ENCODE measurements at regions not wholly inside any gene's neighbourhood (a gene's known extent, or its start where the extent isn't known, plus 50 kb on each side); places are given as distances from the start of the nearest gene placed in this dataset.
"Not testable (repeated sequence)": the region's sequence is repeated elsewhere in the genome, so short reads cannot be mapped to it uniquely, and the experiment has no call there.

- DNase-seq: no peak
- peaks cover 17% of the 10 kb centered on the region for H3K9me3 Mint-ChIP-seq
- H3K27me3 Mint-ChIP-seq (ENCODE audit: low read depth): no peaks in the 10 kb centered on the region
- H3K4me1 Mint-ChIP-seq (ENCODE audit: low read depth): peaks cover 39% of the 10 kb centered on the region
- H3K36me3 Mint-ChIP-seq (ENCODE audit: low read depth): peaks cover 4% of the 10 kb centered on the region
- H3K27ac Mint-ChIP-seq: no peak overlapping the region
- intact Hi-C loops (cut with micrococcal nuclease): no loop called here
- no peak overlapping the region for H3K4me3 Mint-ChIP-seq
- CTCF ChIA-PET: no interaction called here
Measured at GRCh38 chr6:25150031-25150430, 129.1 kb upstream of the CARMIL1 start.

- H3K4me3 Mint-ChIP-seq: no peak overlapping the region
- H3K27ac Mint-ChIP-seq: no peak overlapping the region
- intact Hi-C loops (cut with micrococcal nuclease): no loop called here
- peaks cover 17% of the 10 kb centered on the region for H3K9me3 Mint-ChIP-seq
- CTCF ChIA-PET: no interaction called here
- DNase-seq: no peak
- no peaks in the 10 kb centered on the region for H3K27me3 Mint-ChIP-seq (ENCODE audit: low read depth)
- H3K36me3 Mint-ChIP-seq (ENCODE audit: low read depth): peaks cover 4% of the 10 kb centered on the region
- H3K4me1 Mint-ChIP-seq (ENCODE audit: low read depth): peaks cover 39% of the 10 kb centered on the region
Measured at GRCh38 chr6:25150863-25151262, 128.3 kb upstream of the CARMIL1 start.

- CTCF ChIA-PET: no interaction called here
- H3K36me3 Mint-ChIP-seq (ENCODE audit: low read depth): peaks cover 4% of the 10 kb centered on the region
- intact Hi-C loops (cut with micrococcal nuclease): no loop called here
- H3K4me3 Mint-ChIP-seq: no peak overlapping the region
- H3K9me3 Mint-ChIP-seq: peaks cover 19% of the 10 kb centered on the region
- H3K27ac Mint-ChIP-seq: no peak overlapping the region
- no peaks in the 10 kb centered on the region for H3K27me3 Mint-ChIP-seq (ENCODE audit: low read depth)
- peaks cover 22% of the 10 kb centered on the region for H3K4me1 Mint-ChIP-seq (ENCODE audit: low read depth)
- DNase-seq: no peak
Measured at GRCh38 chr6:25153079-25153478, 126.1 kb upstream of the CARMIL1 start.

GRCh38 chr6:25154034-25154596 is 125.1 kb upstream of the CARMIL1 start:
- intact Hi-C loops (cut with micrococcal nuclease): no loop called here
- H3K4me1 Mint-ChIP-seq (ENCODE audit: low read depth): peaks cover 18% of the 10 kb centered on the region
- H3K4me3 Mint-ChIP-seq: no peak overlapping the region
- no peak for DNase-seq
- CTCF ChIA-PET: no interaction called here
- no peak overlapping the region for H3K27ac Mint-ChIP-seq
- H3K27me3 Mint-ChIP-seq (ENCODE audit: low read depth): no peaks in the 10 kb centered on the region
- peaks cover 21% of the 10 kb centered on the region for H3K9me3 Mint-ChIP-seq
- peaks cover 4% of the 10 kb centered on the region for H3K36me3 Mint-ChIP-seq (ENCODE audit: low read depth)

GRCh38 chr6:25155211-25155610 is 124.0 kb upstream of the CARMIL1 start:
- H3K4me1 Mint-ChIP-seq (ENCODE audit: low read depth): peaks cover 16% of the 10 kb centered on the region
- no peaks in the 10 kb centered on the region for H3K27me3 Mint-ChIP-seq (ENCODE audit: low read depth)
- H3K9me3 Mint-ChIP-seq: peaks cover 18% of the 10 kb centered on the region
- H3K4me3 Mint-ChIP-seq: no peak overlapping the region
- no peak overlapping the region for H3K27ac Mint-ChIP-seq
- CTCF ChIA-PET: no interaction called here
- H3K36me3 Mint-ChIP-seq (ENCODE audit: low read depth): peaks cover 2% of the 10 kb centered on the region
- intact Hi-C loops (cut with micrococcal nuclease): no loop called here
- no peak for DNase-seq

GRCh38 chr6:25156123-25156522 is 123.1 kb upstream of the CARMIL1 start:
- CTCF ChIA-PET: interaction anchor here (0.6 kb wide), 1 partner anchor 18 kb away, joined by 3 read pairs; no protein-coding TSS in a partner anchor
- peaks cover 14% of the 10 kb centered on the region for H3K4me1 Mint-ChIP-seq (ENCODE audit: low read depth)
- peaks cover 2% of the 10 kb centered on the region for H3K36me3 Mint-ChIP-seq (ENCODE audit: low read depth)
- no peak overlapping the region for H3K27ac Mint-ChIP-seq
- no peak overlapping the region for H3K4me3 Mint-ChIP-seq
- no peak for DNase-seq
- H3K27me3 Mint-ChIP-seq (ENCODE audit: low read depth): peaks cover under 1% of the 10 kb centered on the region
- peaks cover 20% of the 10 kb centered on the region for H3K9me3 Mint-ChIP-seq
- intact Hi-C loops (cut with micrococcal nuclease): no loop called here

- H3K4me1 Mint-ChIP-seq (ENCODE audit: low read depth): peaks cover 6% of the 10 kb centered on the region
- H3K36me3 Mint-ChIP-seq (ENCODE audit: low read depth): peaks cover 2% of the 10 kb centered on the region
- CTCF ChIA-PET: no interaction called here
- peaks cover 2% of the 10 kb centered on the region for H3K27me3 Mint-ChIP-seq (ENCODE audit: low read depth)
- DNase-seq: no peak
- H3K4me3 Mint-ChIP-seq: no peak overlapping the region
- no peak overlapping the region for H3K27ac Mint-ChIP-seq
- intact Hi-C loops (cut with micrococcal nuclease): no loop called here
- peaks cover 20% of the 10 kb centered on the region for H3K9me3 Mint-ChIP-seq
Measured at GRCh38 chr6:25157183-25157582, 122.0 kb upstream of the CARMIL1 start.

- no peak overlapping the region for H3K4me3 Mint-ChIP-seq
Measured at GRCh38 chr6:25157842-25158241, 121.3 kb upstream of the CARMIL1 start.

GRCh38 chr6:25160134-25160533 is 119.0 kb upstream of the CARMIL1 start:
- H3K4me3 Mint-ChIP-seq; H3K36me3 Mint-ChIP-seq (ENCODE audit: low read depth); intact Hi-C loops (cut with micrococcal nuclease); CTCF ChIA-PET; H3K27me3 Mint-ChIP-seq (ENCODE audit: low read depth); DNase-seq; H3K27ac Mint-ChIP-seq: not testable (repeated sequence)
- Mint-ChIP-seq H3K4me1 (ENCODE audit: low read depth) (peaks cover 13% of the 10 kb centered on the region), H3K9me3 (peaks cover 22% of the 10 kb centered on the region)

More at GRCh38 chr6:25157842-25158241, 121.3 kb upstream of the CARMIL1 start:
- peaks cover 20% of the 10 kb centered on the region for H3K9me3 Mint-ChIP-seq
- H3K4me1 Mint-ChIP-seq (ENCODE audit: low read depth): peaks cover 6% of the 10 kb centered on the region
- intact Hi-C loops (cut with micrococcal nuclease): no loop called here
- CTCF ChIA-PET: interaction anchor here (1.0 kb wide), 1 partner anchor 131 kb away, joined by 3 read pairs; no protein-coding TSS in a partner anchor
- H3K27ac Mint-ChIP-seq: no peak overlapping the region
- peaks cover 2% of the 10 kb centered on the region for H3K27me3 Mint-ChIP-seq (ENCODE audit: low read depth)
- no peak for DNase-seq
- H3K36me3 Mint-ChIP-seq (ENCODE audit: low read depth): peaks cover under 1% of the 10 kb centered on the region

GRCh38 chr6:25165177-25165576 is 114.0 kb upstream of the CARMIL1 start:
- Mint-ChIP-seq H3K9me3 (peaks cover 4% of the 10 kb centered on the region), H3K27ac (no peak overlapping the region), H3K4me1 (ENCODE audit: low read depth) (peaks cover 38% of the 10 kb centered on the region), H3K36me3 (ENCODE audit: low read depth) (peaks cover 3% of the 10 kb centered on the region), H3K4me3 (peak overlapping the region; percentile 58), H3K27me3 (ENCODE audit: low read depth) (peaks cover 2% of the 10 kb centered on the region)
- DNase-seq: no peak
- intact Hi-C loops (cut with micrococcal nuclease): no loop called here
- CTCF ChIA-PET: no interaction called here

GRCh38 chr6:25165800-25166199 is 113.4 kb upstream of the CARMIL1 start:
- intact Hi-C loops (cut with micrococcal nuclease): loop anchor here (1.0 kb wide), 2 partner anchors 18 to 27 kb away; no protein-coding TSS in a partner anchor
- CTCF ChIA-PET: interaction anchor here (0.6 kb wide), 1 partner anchor 284 kb away, joined by 3 read pairs; no protein-coding TSS in a partner anchor
- no peak for DNase-seq
- peaks cover 45% of the 10 kb centered on the region for H3K4me1 Mint-ChIP-seq (ENCODE audit: low read depth)
- H3K9me3 Mint-ChIP-seq: peaks cover 3% of the 10 kb centered on the region
- H3K27ac Mint-ChIP-seq: peak overlapping the region; percentile 72
- peaks cover 2% of the 10 kb centered on the region for H3K27me3 Mint-ChIP-seq (ENCODE audit: low read depth)
- peaks cover 3% of the 10 kb centered on the region for H3K36me3 Mint-ChIP-seq (ENCODE audit: low read depth)
- H3K4me3 Mint-ChIP-seq: peak overlapping the region; percentile 72

- peaks cover 3% of the 10 kb centered on the region for H3K9me3 Mint-ChIP-seq
- H3K27ac Mint-ChIP-seq: no peak overlapping the region
- H3K36me3 Mint-ChIP-seq (ENCODE audit: low read depth): peaks cover 3% of the 10 kb centered on the region
- no peak for DNase-seq
- no peaks in the 10 kb centered on the region for H3K27me3 Mint-ChIP-seq (ENCODE audit: low read depth)
- CTCF ChIA-PET: interaction anchor here (1.0 kb wide), 1 partner anchor 14 kb away, joined by 3 read pairs; no protein-coding TSS in a partner anchor
- intact Hi-C loops (cut with micrococcal nuclease): loop anchor here (1.0 kb wide), 2 partner anchors 20 to 29 kb away; no protein-coding TSS in a partner anchor
- H3K4me1 Mint-ChIP-seq (ENCODE audit: low read depth): peaks cover 52% of the 10 kb centered on the region
- no peak overlapping the region for H3K4me3 Mint-ChIP-seq
Measured at GRCh38 chr6:25166955-25167748, 112.0 kb upstream of the CARMIL1 start.

- H3K36me3 Mint-ChIP-seq (ENCODE audit: low read depth): peaks cover 3% of the 10 kb centered on the region
- intact Hi-C loops (cut with micrococcal nuclease): no loop called here
- no peaks in the 10 kb centered on the region for H3K27me3 Mint-ChIP-seq (ENCODE audit: low read depth)
- peaks cover 52% of the 10 kb centered on the region for H3K4me1 Mint-ChIP-seq (ENCODE audit: low read depth)
- H3K4me3 Mint-ChIP-seq: no peak overlapping the region
- peaks cover 3% of the 10 kb centered on the region for H3K9me3 Mint-ChIP-seq
- DNase-seq: no peak
- no peak overlapping the region for H3K27ac Mint-ChIP-seq
- CTCF ChIA-PET: interaction anchor here (1.0 kb wide), 1 partner anchor 13 kb away, joined by 3 read pairs; no protein-coding TSS in a partner anchor
Measured at GRCh38 chr6:25167961-25168360, 111.2 kb upstream of the CARMIL1 start.

All from activated naive CD4-positive, alpha-beta T cell treated with anti-CD3 and anti-CD28 coated beads for 36 hours (primary cell).